ENCODE measurements at regions not wholly inside any gene's neighbourhood (a gene's known extent, or its start where the extent isn't known, plus 50 kb on each side); places are given as distances from the start of the nearest gene placed in this dataset.

GRCh38 chr6:108777536-108777935 is 70.7 kb upstream of the ARMC2 start:
- intact Hi-C loops (cut with micrococcal nuclease), result no loop called here

GRCh38 chr6:108778421-108779186 is 69.6 kb upstream of the ARMC2 start:
- Histone ChIP-seq H3K4me1 (peaks cover 14% of the 10 kb centered on the region), H3K27me3 (ENCODE audit: low read depth) (no peaks in the 10 kb centered on the region), H3K4me3 (no peak overlapping the region), H3K36me3 (no peaks in the 10 kb centered on the region), H3K27ac (replicated peaks) (no peak overlapping the region), H3K9me3 (replicated peaks) (no peaks in the 10 kb centered on the region)
- DNase-seq, result no peak
- no peak for TF ChIP-seq CTCF (IDR thresholded peaks at IDR 0.05; ENCODE audit: borderline replicate concordance)
- intact Hi-C loops (cut with micrococcal nuclease), result no loop called here

More at GRCh38 chr6:108777536-108777935, 70.7 kb upstream of the ARMC2 start:
- Histone ChIP-seq H3K4me1 (peaks cover 10% of the 10 kb centered on the region), H3K27me3 (ENCODE audit: low read depth) (no peaks in the 10 kb centered on the region), H3K27ac (replicated peaks) (no peak overlapping the region), H3K36me3 (no peaks in the 10 kb centered on the region), H3K9me3 (replicated peaks) (no peaks in the 10 kb centered on the region), H3K4me3 (no peak overlapping the region)
- TF ChIP-seq CTCF (IDR thresholded peaks at IDR 0.05; ENCODE audit: borderline replicate concordance), result no peak
- DNase-seq, result no peak

- H3K4me3 ChIP-seq, result no peak overlapping the region
- intact Hi-C loops (cut with micrococcal nuclease), result loop anchor here (5.0 kb wide), 1 partner anchor 222 kb away; no protein-coding TSS in a partner anchor
Measured at GRCh38 chr6:108779536-108780275, 68.5 kb upstream of the ARMC2 start.

GRCh38 chr6:108780784-108781183 is 67.4 kb upstream of the ARMC2 start:
- no peak overlapping the region for H3K27ac ChIP-seq (replicated peaks)

More at GRCh38 chr6:108779536-108780275, 68.5 kb upstream of the ARMC2 start:
- DNase-seq, result no peak
- H3K27ac ChIP-seq (replicated peaks), result no peak overlapping the region
- H3K9me3 ChIP-seq (replicated peaks), result no peaks in the 10 kb centered on the region
- no peaks in the 10 kb centered on the region for H3K36me3 ChIP-seq
- TF ChIP-seq CTCF (IDR thresholded peaks at IDR 0.05; ENCODE audit: borderline replicate concordance), result no peak
- H3K4me1 ChIP-seq, result peaks cover 14% of the 10 kb centered on the region
- H3K27me3 ChIP-seq (ENCODE audit: low read depth), result no peaks in the 10 kb centered on the region

More at GRCh38 chr6:108780784-108781183, 67.4 kb upstream of the ARMC2 start:
- Histone ChIP-seq H3K9me3 (replicated peaks) (no peaks in the 10 kb centered on the region), H3K4me3 (no peak overlapping the region), H3K27me3 (ENCODE audit: low read depth) (no peaks in the 10 kb centered on the region), H3K36me3 (no peaks in the 10 kb centered on the region), H3K4me1 (peaks cover 14% of the 10 kb centered on the region)
- TF ChIP-seq CTCF (IDR thresholded peaks at IDR 0.05; ENCODE audit: borderline replicate concordance), result no peak
- no peak for DNase-seq
- intact Hi-C loops (cut with micrococcal nuclease), result loop anchor here (5.0 kb wide), 1 partner anchor 223 kb away; no protein-coding TSS in a partner anchor
